ENCODE measurements at regions not wholly inside any gene's neighbourhood (a gene's known extent, or its start where the extent isn't known, plus 50 kb on each side); places are given as distances from the start of the nearest gene placed in this dataset.

- H3K14ac ChIP-seq (ENCODE audit: insufficient read depth, low read length) = no peak overlapping the region; the same call in 1 of the 2 replicates
- no peak overlapping the region for H3T11ph ChIP-seq (ENCODE audit: low read length)
- H3K23ac ChIP-seq (ENCODE audit: insufficient read length, low read depth, low read length) = no peak overlapping the region
- H2BK5ac ChIP-seq (ENCODE audit: insufficient read length, low read length) = no peak overlapping the region
- no peaks in the 10 kb centered on the region for H3K79me1 ChIP-seq (ENCODE audit: insufficient read depth, low read depth, low read length, poor library complexity, severe bottlenecking)
- no peak overlapping the region for H3K27ac ChIP-seq (ENCODE audit: insufficient read length, low read depth, low read length)
- H3K23me2 ChIP-seq (ENCODE audit: insufficient read length, low read depth, low read length, poor library complexity, severe bottlenecking) = no peaks in the 10 kb centered on the region
- no peak overlapping the region for H2AFZ ChIP-seq (ENCODE audit: low read length)
- no peak overlapping the region for H3K18ac ChIP-seq (ENCODE audit: insufficient read length, low read depth, low read length)
- no peak overlapping the region for H3K9ac ChIP-seq (ENCODE audit: extremely low read depth, insufficient read length, low read length)
- no peak overlapping the region for H3K27ac Mint-ChIP-seq
- no peaks in the 10 kb centered on the region for H3K36me3 Mint-ChIP-seq (ENCODE audit: insufficient read depth in 1 of 3, low read depth in 3 of 3)
- no peaks in the 10 kb centered on the region for H3K4me1 ChIP-seq (ENCODE audit: insufficient read depth, low read length)
- no peak overlapping the region for H2BK20ac ChIP-seq (ENCODE audit: low read depth, low read length, poor library complexity, severe bottlenecking)
- no peaks in the 10 kb centered on the region for H3K4me1 Mint-ChIP-seq
- H2BK15ac ChIP-seq (ENCODE audit: low read depth, low read length) = no peak overlapping the region
- H3K9me3 Mint-ChIP-seq = no peaks in the 10 kb centered on the region; a peak in 1 of 5 replicates
- no peak overlapping the region for H3K4ac ChIP-seq (ENCODE audit: low read depth, low read length)
- no peak overlapping the region for H2AK5ac ChIP-seq (ENCODE audit: insufficient read length, low read length)
- H2BK12ac ChIP-seq (ENCODE audit: insufficient read length, low read depth, low read length) = no peak overlapping the region
- no peaks in the 10 kb centered on the region for H3K79me2 ChIP-seq (ENCODE audit: insufficient read depth, low read length)
- no peaks in the 10 kb centered on the region for H3K9me3 ChIP-seq (ENCODE audit: control insufficient read depth, low read depth, low read length)
- no peak overlapping the region for H4K5ac ChIP-seq (ENCODE audit: insufficient read length, low read depth, low read length)
- no peak overlapping the region for H2BK120ac ChIP-seq (ENCODE audit: low read depth, low read length, poor library complexity, severe bottlenecking)
- H3K56ac ChIP-seq (ENCODE audit: insufficient read length, low read depth, low read length) = no peak overlapping the region
- no peak for TF ChIP-seq CTCF (conservative IDR thresholded peaks at IDR 0.05)
- no peaks in the 10 kb centered on the region; the same call in 1 of the 2 replicates for H3K27me3 ChIP-seq (ENCODE audit: insufficient read depth, low read length)
- H4K20me1 ChIP-seq (ENCODE audit: control insufficient read depth, insufficient read depth, insufficient read length) = no peaks in the 10 kb centered on the region
- DNase-seq = no peak
- H4K91ac ChIP-seq (ENCODE audit: insufficient read length, low read depth, low read length) = no peak overlapping the region
- peaks cover 2% of the 10 kb centered on the region; the same call in 1 of the 2 replicates for H3K27me3 Mint-ChIP-seq (ENCODE audit: low read depth)
- H3K4me3 Mint-ChIP-seq = no peak overlapping the region
- no CpG with 5 or more reads among the region's 5 CpGs for WGBS (ENCODE audit: extremely low coverage, insufficient read length, low lambda C conversion rate)
- no peak overlapping the region for H4K8ac ChIP-seq (replicated peaks; ENCODE audit: insufficient read length, low read depth, low read length)
- H3K4me2 ChIP-seq (ENCODE audit: insufficient read depth, insufficient read length, low read length) = no peak overlapping the region
These were observed 209.9 kb downstream of the LY86 start for GRCh38 chr6:6798448-6798860.
